ENCODE measurements at regions not wholly inside any gene's neighbourhood (a gene's known extent, or its start where the extent isn't known, plus 50 kb on each side); places are given as distances from the start of the nearest gene placed in this dataset.
"Not testable (repeated sequence)": the region's sequence is repeated elsewhere in the genome, so short reads cannot be mapped to it uniquely, and the experiment has no call there.

- DNase-seq = no peak
Observed at GRCh38 chr12:74015118-74015517, 522.5 kb upstream of the ATXN7L3B start.

- DNase-seq = not testable (repeated sequence)
Observed at GRCh38 chr12:74016324-74016723, 521.3 kb upstream of the ATXN7L3B start.

DNA sequence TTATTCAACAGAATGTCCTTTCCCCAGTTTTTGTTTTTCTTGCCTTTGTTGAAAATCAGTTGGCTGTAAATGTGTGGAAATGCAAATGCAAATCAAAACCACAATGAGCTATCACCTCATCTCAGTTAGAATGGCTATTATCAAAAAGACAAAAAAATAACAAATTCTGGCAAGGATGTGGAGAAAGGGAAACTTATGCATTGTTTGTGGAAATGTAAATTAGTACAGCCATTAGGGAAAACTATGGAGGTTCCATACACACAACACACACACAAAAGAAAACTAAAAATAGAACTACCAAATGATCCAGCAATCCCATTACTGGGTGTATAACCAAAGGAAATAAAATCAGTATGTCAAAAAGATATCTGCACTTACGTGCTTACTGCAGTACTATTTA lies 518.8 kb upstream of the ATXN7L3B start:
- DNase-seq = no peak

DNA sequence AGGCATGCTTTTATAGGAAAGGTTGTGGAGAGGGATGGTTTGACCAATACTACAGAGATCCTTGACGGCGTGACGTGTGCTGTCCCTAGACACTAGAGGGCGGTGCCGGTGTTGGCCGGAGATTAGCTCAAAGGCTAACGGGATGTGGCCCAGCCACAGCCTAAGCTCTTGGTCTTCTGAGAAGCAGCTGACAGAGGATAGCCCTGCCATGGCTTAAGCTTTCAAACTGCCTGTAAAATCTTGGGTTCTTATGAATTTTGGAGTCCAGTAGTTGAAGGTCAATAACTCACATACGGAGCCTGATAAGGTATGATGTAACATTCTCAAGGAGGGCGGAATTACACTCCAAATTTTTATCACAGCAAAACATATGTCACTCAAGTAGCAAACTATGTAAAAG lies 515.7 kb upstream of the ATXN7L3B start:
- peak; percentile 21 for DNase-seq

GRCh38 chr12:74031045-74031444 lies 506.6 kb upstream of the ATXN7L3B start:
- no peak for DNase-seq

DNA sequence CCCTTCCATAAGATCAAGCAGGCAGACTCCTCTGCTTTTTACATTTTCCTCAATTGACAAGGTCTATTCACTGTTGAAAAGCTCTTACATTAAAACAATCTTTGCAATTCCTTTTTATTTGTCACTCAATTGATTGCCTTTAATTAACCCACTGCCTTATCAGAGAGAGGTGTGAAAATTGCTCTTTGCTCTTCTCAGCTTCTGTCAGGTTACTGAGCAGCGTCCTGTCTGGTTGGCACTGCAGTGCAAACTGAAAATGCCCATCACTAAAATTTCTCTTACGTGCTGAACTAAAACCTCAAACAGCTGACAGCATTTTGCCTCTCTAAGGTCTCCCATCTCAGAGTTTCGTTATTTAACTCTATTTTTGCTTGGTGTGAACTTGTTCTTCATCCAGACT lies 504.1 kb upstream of the ATXN7L3B start:
- no peak for DNase-seq

DNA sequence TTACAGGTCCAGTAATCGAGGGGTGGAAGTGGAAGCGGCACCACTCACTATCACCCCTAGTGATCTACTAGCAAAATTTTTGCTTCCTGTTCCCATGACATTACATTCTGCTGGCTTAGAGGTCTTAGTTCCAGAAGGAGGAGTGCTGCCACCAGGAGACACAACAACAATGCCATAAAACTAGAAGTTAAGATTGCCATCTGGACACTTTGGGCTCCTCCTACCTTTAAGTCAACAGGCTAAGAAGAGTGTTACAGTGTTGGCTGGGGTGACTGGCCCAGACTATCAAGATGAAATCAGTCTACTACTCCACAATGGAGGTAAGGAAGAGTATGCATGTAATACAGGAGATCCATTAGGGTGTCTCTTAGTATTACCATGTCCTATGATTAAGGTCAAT lies 498.5 kb upstream of the ATXN7L3B start:
- not testable (repeated sequence) for DNase-seq

DNA sequence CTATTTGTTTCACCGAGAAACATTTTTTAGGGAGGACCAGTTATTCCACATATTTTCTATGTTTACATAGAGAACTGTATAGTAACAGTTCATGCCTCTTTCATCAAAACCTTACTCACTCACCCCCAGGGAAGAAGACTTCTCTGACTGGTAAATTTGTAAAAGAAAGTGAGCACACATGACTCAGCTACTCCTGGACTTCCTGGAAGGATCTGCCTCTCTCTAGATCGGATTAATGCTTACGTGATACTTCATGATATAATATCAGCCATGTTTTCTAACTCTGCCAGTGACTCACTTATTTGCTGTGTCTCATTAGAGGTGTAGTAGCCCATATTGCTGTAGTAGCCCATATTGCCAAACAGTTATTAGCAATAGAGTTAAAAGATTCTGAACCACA lies 494.3 kb upstream of the ATXN7L3B start:
- peak; percentile 24 for DNase-seq

DNA sequence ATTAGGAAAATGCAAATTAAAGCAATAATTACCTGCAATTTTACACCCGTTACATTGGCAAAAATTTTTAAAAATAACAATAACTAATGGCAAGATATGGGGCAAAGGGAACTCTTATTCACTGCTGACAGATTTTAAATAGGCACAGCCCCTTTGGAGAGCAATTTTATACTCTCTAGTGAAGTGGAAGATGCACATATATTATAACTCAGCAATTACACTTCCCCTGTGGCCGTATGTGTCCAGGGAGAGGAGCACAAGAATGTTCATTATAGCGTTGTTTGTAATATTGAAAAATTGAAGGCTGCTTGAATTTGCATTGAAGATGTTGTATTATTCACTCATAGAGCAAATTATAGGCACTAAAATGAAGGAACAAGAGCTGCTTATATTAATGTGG lies 488.3 kb upstream of the ATXN7L3B start:
- no peak for DNase-seq

DNA sequence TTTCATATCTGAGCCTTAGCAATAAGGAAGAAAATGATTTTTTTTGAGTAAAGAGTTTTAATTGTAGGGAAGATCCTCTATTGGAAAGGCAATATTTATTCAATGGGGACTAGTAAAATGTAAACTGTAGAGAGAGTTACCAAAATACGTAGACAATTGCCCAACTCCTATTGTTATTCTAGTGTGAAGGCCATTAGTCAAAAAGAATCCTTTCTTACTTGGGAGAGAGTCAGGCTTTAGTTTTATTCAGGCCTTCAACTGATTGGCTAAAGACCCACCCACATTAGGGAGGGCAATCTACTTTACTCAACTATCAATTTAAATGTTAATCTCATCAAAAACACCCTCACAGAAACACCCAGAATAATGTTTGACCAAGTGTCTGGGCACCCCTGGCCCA lies 485.8 kb upstream of the ATXN7L3B start:
- DNase-seq = no peak

DNA sequence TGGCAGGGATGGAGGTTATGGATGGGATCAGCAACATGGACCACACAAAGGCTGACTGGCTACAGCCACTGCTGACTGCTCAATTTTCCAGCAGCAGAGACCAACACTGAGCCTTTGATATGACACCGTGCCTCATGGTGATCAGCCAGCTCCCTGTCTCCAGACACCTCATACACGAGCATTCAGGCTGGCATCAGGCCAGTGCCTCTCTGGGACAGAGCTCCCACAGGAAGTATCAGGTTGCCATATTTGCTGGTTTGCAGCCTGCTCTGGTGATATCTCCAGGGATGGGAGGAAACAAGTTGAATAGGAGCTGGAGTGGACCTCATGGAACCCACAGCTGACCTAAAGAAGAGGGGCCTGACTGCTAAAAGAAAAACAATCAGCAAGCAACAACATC lies 471.2 kb upstream of the ATXN7L3B start:
- no peak for DNase-seq

DNA sequence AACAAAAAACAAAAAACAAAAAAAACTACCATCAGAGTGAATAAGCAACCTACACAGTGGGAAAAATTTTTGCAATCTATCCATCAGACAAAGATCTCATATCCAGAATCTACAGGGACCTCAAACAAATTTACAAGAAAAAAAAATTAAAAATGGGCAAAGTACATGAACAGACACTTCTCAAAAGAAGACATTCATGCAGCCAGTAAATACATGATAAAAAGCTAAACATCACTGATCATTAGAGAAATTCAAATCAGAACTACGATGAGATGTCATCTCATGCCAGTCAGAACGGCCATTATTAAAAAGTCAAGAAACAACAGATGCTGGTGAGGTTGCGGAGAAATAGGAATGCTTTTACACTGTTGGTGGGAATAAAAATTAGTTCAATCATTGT lies 466.5 kb upstream of the ATXN7L3B start:
- no peak for DNase-seq

DNA sequence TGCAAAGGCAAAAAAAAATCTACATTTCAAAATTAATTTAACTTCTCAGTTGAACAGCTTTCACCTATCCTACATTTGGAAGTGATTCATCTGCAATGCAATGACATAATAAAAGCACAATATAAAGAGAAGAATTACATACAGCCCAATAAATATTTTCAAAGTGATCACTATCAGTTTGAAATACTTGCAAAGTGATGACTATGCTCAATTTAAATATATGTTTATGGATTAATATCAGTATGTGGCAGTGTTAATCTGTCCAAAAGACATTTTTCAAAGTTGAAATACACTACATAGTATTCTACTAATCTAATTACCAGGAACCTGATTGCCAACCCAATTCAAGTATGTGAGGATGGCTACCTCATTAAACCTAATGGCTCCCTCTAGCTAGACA lies 460.7 kb upstream of the ATXN7L3B start:
- no peak for DNase-seq

GRCh38 chr12:74105434-74105833 lies 432.2 kb upstream of the ATXN7L3B start:
- DNase-seq = no peak

DNA sequence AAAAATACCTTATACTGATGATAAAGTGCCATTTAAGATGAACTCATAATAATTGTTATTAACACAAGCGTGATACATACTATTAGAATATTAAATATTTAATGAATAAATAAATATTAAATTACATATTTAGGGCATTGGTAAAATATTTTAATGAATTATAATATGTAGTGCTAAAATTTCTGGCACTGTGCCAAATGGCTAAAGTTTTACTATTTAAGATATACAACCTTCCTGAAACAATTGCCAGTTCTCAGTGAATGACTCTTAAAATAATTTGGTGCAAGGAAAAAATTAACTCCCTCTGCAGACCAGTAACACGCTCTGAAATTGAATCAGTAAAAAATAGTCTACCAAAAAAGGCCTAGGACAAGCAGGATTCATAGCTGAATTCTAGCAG lies 428.9 kb upstream of the ATXN7L3B start:
- no peak for DNase-seq

- DNase-seq = no peak
Observed at GRCh38 chr12:74111688-74112360, 425.8 kb upstream of the ATXN7L3B start.

GRCh38 chr12:74119811-74120362 lies 417.7 kb upstream of the ATXN7L3B start:
- no peak for DNase-seq

DNA sequence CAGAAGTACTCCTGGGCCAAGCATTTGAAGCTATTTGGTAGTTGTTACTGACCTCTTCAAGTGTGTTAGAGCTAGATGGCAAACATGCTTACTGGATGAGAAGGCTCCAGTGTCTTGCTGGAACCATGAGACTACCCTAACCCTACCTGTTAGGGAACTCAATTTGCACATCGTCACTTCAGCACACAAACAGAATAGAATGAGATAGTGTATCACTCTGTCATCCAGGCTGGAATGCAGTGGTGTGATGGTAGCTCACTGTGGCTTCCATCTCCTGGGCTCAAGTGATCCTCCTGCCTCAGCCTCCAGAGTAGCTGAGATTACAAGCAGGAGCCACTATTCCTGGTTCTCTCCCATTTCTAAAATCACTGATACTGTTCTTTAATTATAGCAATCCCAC lies 417.0 kb upstream of the ATXN7L3B start:
- no peak for DNase-seq

GRCh38 chr12:74129702-74130101 lies 407.9 kb upstream of the ATXN7L3B start:
- peak; percentile 5 for DNase-seq

GRCh38 chr12:74144396-74144795 lies 393.2 kb upstream of the ATXN7L3B start:
- no peak for DNase-seq

- DNase-seq = no peak
Observed at GRCh38 chr12:74145328-74145727, 392.3 kb upstream of the ATXN7L3B start.

- no peak for DNase-seq
Observed at GRCh38 chr12:74148849-74149248, 388.8 kb upstream of the ATXN7L3B start.

DNA sequence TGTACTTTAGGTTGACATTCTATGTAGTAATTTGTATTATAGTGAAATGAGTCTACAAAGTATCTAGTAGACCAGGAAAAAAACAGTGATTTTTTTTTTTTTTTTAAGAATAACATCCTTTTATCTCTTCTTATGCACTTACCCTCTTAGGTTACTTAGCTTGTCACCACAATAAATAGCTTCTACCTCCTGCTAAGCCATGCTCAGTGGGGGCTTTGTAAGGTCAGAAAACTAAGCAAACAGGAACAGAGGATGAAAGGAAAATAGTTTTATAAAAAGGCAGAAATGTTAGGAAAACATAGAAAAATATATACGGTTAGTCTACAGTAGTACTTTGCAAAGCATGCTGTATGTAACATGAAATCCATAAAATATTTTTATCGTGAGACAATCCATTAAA lies 385.3 kb upstream of the ATXN7L3B start:
- DNase-seq = no peak

DNA sequence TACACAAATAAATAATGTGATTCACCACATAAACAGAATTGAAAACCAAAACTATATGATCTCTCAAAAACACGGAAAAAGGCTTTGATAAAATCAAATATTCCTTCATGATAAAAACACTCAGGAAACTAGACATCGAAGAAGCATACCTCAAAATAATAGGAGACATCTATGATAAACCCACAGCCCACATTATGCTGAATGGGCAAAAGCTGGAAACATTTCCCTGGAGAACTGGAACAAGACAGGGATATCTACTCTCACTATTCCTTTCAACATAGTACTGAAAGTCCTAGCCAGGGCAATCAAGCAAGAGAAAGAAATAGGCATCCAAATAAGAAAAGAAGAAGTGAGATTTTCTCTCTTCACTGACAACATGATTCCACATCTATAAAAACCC lies 371.5 kb upstream of the ATXN7L3B start:
- DNase-seq = no peak

DNA sequence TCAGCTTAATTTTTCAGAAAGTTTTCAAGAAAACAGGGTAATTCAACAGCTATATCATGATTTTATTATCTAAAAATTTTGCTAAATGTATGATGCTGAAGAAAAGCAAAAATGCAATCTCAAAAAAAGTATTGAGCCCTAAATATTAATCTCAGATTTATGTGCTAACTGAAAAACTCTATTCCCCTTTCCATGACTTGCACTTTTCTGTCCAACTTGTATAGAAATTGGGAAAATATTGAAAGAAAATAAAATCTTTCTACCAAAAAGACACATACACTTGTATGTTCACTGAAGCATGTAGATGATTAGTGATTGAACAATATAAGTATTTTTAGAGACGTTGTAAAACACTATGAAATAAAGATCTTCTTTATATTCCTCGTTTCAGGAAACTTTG lies 368.0 kb upstream of the ATXN7L3B start:
- DNase-seq = no peak

All from eye (tissue), 1 donor.